OCI-LY3 (cell line): ENCODE measurements at regions not wholly inside any gene's neighbourhood (a gene's known extent, or its start where the extent isn't known, plus 50 kb on each side); places are given as distances from the start of the nearest gene placed in this dataset.

Experiments used
- CTCF ChIP-seq: fragments of 200-600, 300-600 bp; sonication (generic); IDR thresholded peaks from 2 replicates; pipeline ENCODE4 v1.5.1; 2014; ENCODE audit warnings: antibody characterized with exemption, low read length, low read depth
- EZH2phosphoT487 ChIP-seq: fragments of 200-600 bp; shearing (Covaris generic); IDR thresholded peaks from 2 replicates; pipeline ENCODE4 v1.6.1; 2018; ENCODE audit warnings: antibody characterized with exemption, mixed run types, low read depth

DNA sequence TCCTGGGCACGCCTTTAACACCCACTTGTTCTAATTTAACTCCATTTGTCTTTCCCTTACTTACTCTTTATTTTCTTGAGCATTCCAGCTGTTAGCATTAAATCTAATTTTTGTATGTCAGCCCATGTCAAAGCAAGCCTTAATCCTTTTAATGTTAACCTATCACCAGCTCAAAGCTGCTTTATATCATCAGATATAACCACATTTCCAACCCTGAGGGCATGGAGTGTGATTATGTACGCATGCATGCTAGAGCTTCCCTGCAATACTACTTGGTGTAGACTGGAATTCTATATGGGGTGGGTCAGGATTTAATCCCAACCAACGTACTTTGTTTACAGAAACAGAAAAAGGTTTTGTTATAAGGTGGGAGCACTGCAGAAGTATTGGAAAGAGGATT is 139.4 kb upstream of the HMGN3 start:
- no peak for TF ChIP-seq CTCF
- no peak for TF ChIP-seq EZH2phosphoT487
